Neural cell (in vitro differentiated cells): ENCODE measurements at regions not wholly inside any gene's neighbourhood (a gene's known extent, or its start where the extent isn't known, plus 50 kb on each side); places are given as distances from the start of the nearest gene placed in this dataset.

ENCODE experiments used
- EZH2 ChIP-seq: fragments of 200-600, 300-800 bp; shearing (Covaris generic), sonication (generic); IDR thresholded peaks from 2 replicates; pipeline ENCODE4 v1.6.1; 2014; ENCODE audit warnings: antibody characterized with exemption, low read length, borderline replicate concordance, mild to moderate bottlenecking; ENCODE audit not compliant: insufficient read depth, poor library complexity, severe bottlenecking
- REST ChIP-seq: IDR thresholded peaks from 2 replicates; pipeline ENCODE4 v1.6.1; 2012; ENCODE audit warnings: borderline replicate concordance
- TF ChIP-seq, protein P1 (sequence below): fragments of 450-650 bp; IDR thresholded peaks from 2 replicates; pipeline ENCODE4 v1.5.1; 2014; ENCODE audit warnings: antibody characterized with exemption, mild to moderate bottlenecking, moderate library complexity; ENCODE audit not compliant: poor library complexity, severe bottlenecking

DNA sequence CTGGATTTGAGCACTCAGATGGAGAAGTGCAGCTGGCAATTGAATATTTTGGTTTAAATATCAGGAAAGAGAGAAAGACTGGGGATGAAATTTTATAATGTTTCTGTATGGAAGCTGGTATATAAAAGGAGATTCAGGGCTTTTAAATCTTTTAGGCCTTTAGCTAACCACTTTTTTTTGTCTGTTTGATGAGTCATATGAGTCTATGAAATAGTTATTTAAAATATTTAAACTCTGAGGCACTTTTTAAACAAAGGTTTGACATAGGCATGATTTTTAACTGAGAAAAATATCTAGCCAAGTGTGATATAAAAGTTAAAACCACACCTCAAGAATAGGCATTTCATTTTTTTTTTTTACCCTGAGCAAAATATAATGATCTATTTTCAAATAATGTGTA, 944.3 kb downstream of the GATA3 start:
- TF ChIP-seq, protein P1, sequence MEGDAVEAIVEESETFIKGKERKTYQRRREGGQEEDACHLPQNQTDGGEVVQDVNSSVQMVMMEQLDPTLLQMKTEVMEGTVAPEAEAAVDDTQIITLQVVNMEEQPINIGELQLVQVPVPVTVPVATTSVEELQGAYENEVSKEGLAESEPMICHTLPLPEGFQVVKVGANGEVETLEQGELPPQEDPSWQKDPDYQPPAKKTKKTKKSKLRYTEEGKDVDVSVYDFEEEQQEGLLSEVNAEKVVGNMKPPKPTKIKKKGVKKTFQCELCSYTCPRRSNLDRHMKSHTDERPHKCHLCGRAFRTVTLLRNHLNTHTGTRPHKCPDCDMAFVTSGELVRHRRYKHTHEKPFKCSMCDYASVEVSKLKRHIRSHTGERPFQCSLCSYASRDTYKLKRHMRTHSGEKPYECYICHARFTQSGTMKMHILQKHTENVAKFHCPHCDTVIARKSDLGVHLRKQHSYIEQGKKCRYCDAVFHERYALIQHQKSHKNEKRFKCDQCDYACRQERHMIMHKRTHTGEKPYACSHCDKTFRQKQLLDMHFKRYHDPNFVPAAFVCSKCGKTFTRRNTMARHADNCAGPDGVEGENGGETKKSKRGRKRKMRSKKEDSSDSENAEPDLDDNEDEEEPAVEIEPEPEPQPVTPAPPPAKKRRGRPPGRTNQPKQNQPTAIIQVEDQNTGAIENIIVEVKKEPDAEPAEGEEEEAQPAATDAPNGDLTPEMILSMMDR, result no peak
- TF ChIP-seq EZH2, result no peak
- no peak for TF ChIP-seq REST
